ENCODE measurements at regions not wholly inside any gene's neighbourhood (a gene's known extent, or its start where the extent isn't known, plus 50 kb on each side); places are given as distances from the start of the nearest gene placed in this dataset.
"Not testable (repeated sequence)": the region's sequence is repeated elsewhere in the genome, so short reads cannot be mapped to it uniquely, and the experiment has no call there.

GRCh38 chr22:49390954-49391353, 436.7 kb downstream of the BRD1 start:
- Histone ChIP-seq H3K36me3 (no peaks in the 10 kb centered on the region), H3K4me3 (no peak overlapping the region), H3K4me1 (no peaks in the 10 kb centered on the region), H3K9me3 (peaks cover 0 to 24% (median 13%) of the 10 kb centered on the region in 8 donors), H3K27ac (no peak overlapping the region), H3K27me3 (replicated peaks in 1 of 7) (peaks cover 0 to 32% (median 0%) of the 10 kb centered on the region in 7 donors)
- peak; percentile 9 for DNase-seq
- TF ChIP-seq POLR2AphosphoS5 (IDR thresholded peaks at IDR 0.05) (no peak), POLR2A (IDR thresholded peaks at IDR 0.05) (no peak), CTCF (IDR thresholded peaks at IDR 0.05 in 8 of 11, conservative IDR thresholded peaks at IDR 0.05 in 3 of 11) (no peak)
- intact Hi-C loops (cut with DNase I; ENCODE audit: low total_unique reads): no loop called here
- WGBS, 5 donors: 90 to 97% (median 95%) methylated on average over 7 of the region's 7 CpGs

- intact Hi-C loops (cut with DNase I; ENCODE audit: low total_unique reads); H3K9me3 ChIP-seq; H3K27ac ChIP-seq; DNase-seq; H3K4me1 ChIP-seq; H3K36me3 ChIP-seq; H3K4me3 ChIP-seq: not testable (repeated sequence)
- WGBS, 5 donors: 49 to 66% (median 61%) methylated on average over 6 to 7 of the region's 7 CpGs
- H3K27me3 ChIP-seq (replicated peaks in 1 of 7): peaks cover 0 to 32% (median 0%) of the 10 kb centered on the region in 7 donors
Observed at GRCh38 chr22:49383909-49384308, 443.8 kb downstream of the BRD1 start.

GRCh38 chr22:49382451-49382735, 445.3 kb downstream of the BRD1 start:
- no peak overlapping the region for H3K27ac ChIP-seq
- H3K4me1 ChIP-seq: no peaks in the 10 kb centered on the region
- WGBS, 5 donors: 79 to 90% (median 84%) methylated on average over 5 to 6 of the region's 6 CpGs
- peak; percentile 33 for DNase-seq
- no peak for TF ChIP-seq CTCF (IDR thresholded peaks at IDR 0.05 in 8 of 11, conservative IDR thresholded peaks at IDR 0.05 in 3 of 11)
- no peak for TF ChIP-seq POLR2AphosphoS5 (IDR thresholded peaks at IDR 0.05)
- no peak for TF ChIP-seq POLR2A (IDR thresholded peaks at IDR 0.05)
- no peak overlapping the region for H3K4me3 ChIP-seq
- peaks cover 0 to 47% (median 0%) of the 10 kb centered on the region in 7 donors for H3K27me3 ChIP-seq (replicated peaks in 1 of 7)
- H3K9me3 ChIP-seq: no peaks in the 10 kb centered on the region
- intact Hi-C loops (cut with DNase I; ENCODE audit: low total_unique reads): no loop called here
- H3K36me3 ChIP-seq: no peaks in the 10 kb centered on the region

GRCh38 chr22:49381595-49382450, 445.9 kb downstream of the BRD1 start:
- 63 to 73% (median 69%) methylated on average over 18 of the region's 18 CpGs for WGBS, 5 donors
- intact Hi-C loops (cut with DNase I; ENCODE audit: low total_unique reads): no loop called here
- H3K4me1 ChIP-seq: no peaks in the 10 kb centered on the region
- H3K36me3 ChIP-seq: no peaks in the 10 kb centered on the region
- H3K4me3 ChIP-seq: no peak overlapping the region
- no peaks in the 10 kb centered on the region for H3K9me3 ChIP-seq
- DNase-seq: peak; percentile 45
- H3K27me3 ChIP-seq (replicated peaks in 1 of 7): peaks cover 0 to 52% (median 0%) of the 10 kb centered on the region in 7 donors
- H3K27ac ChIP-seq: no peak overlapping the region
- TF ChIP-seq POLR2A (IDR thresholded peaks at IDR 0.05) (no peak), POLR2AphosphoS5 (IDR thresholded peaks at IDR 0.05) (no peak), CTCF (IDR thresholded peaks at IDR 0.05 in 8 of 11, conservative IDR thresholded peaks at IDR 0.05 in 3 of 11) (no peak)

Measured in spleen (tissue), 11 donors.